B cell (primary cell): ENCODE measurements at regions not wholly inside any gene's neighbourhood (a gene's known extent, or its start where the extent isn't known, plus 50 kb on each side); places are given as distances from the start of the nearest gene placed in this dataset.

ENCODE experiments used
- ATAC-seq: fragments of 200-7000 bp; cut with Tn5 transposase; one replicate; pipeline ENCODE4 v1.10.0; 2021; ENCODE audit warnings: low read depth, mild to moderate bottlenecking, moderate number of reproducible peaks, moderate library complexity
- CTCF ChIA-PET: fragments of 350-600 bp; sonication (Branson Sonifier 250); formaldehyde crosslinking; loops from one replicate; lab custom pipeline; 2021; ENCODE audit warnings: antibody characterized with exemption, inconsistent platforms; lab: Charles Lee
- POLR2A ChIA-PET: fragments of 350-600 bp; sonication (Branson Sonifier 250); formaldehyde crosslinking; loops from one replicate; lab custom pipeline; 2021; ENCODE audit warnings: antibody characterized with exemption; lab: Charles Lee
- DNase-seq: peaks from one replicate; pipeline ENCODE4 v3.0.0; 2013
- H2AFZ ChIP-seq: 2 replicates; pipeline ENCODE4 v1.6.1; 2012; ENCODE audit warnings: mild to moderate bottlenecking, low read depth, low read length; ENCODE audit not compliant: insufficient read depth, poor library complexity, severe bottlenecking
- H3K27ac ChIP-seq, 2 donors: 1 replicate in 1 of 2; 2 replicates in 1 of 2; pipeline ENCODE4 v1.5.1; 2012 to 2013; ENCODE audit warnings: low read length in 2 of 2, mild to moderate bottlenecking in 2 of 2, moderate library complexity in 1 of 2
- H3K27me3 ChIP-seq, 4 experiments: fragments of 200-600 bp in 1 of 4; sonication (generic) in 1 of 4; replicated peaks in 1 of 4; 1 replicate in 2 of 4; 2 replicates in 2 of 4; pipeline versions ENCODE4 v1.6.1 to v1.7.0; 2013 to 2016; ENCODE audit warnings: low read length in 3 of 4, mild to moderate bottlenecking in 2 of 4, mixed read lengths in 1 of 4, moderate library complexity in 1 of 4; ENCODE audit not compliant: insufficient read depth in 4 of 4, control insufficient read depth in 3 of 4; ENCODE audit errors: control extremely low read depth in 1 of 4
- H3K36me3 ChIP-seq, 2 experiments: replicated peaks in 1 of 2; 1 replicate in 1 of 2; 2 replicates in 1 of 2; pipeline versions ENCODE4 v1.6.1 to v1.7.1; 2013; ENCODE audit warnings: low read length in 1 of 2; ENCODE audit not compliant: insufficient read depth in 2 of 2, control insufficient read depth in 1 of 2; ENCODE audit errors: control extremely low read depth in 1 of 2, extremely low read depth in 1 of 2
- H3K4me1 ChIP-seq, 2 donors: fragments of 200-600 bp in 1 of 2; sonication (generic) in 1 of 2; 1 replicate in 1 of 2; 2 replicates in 1 of 2; pipeline versions ENCODE4 v1.5.1 to v1.6.1; 2013 to 2017; ENCODE audit warnings: low read length in 2 of 2; ENCODE audit not compliant: control insufficient read depth in 2 of 2, insufficient read depth in 2 of 2
- H3K4me2 ChIP-seq: replicated peaks from 2 replicates; pipeline ENCODE3; 2012; ENCODE audit warnings: mild to moderate bottlenecking, low read depth, low read length; ENCODE audit not compliant: poor library complexity, severe bottlenecking
- H3K4me3 ChIP-seq, 5 experiments: fragments of 200-600 bp in 1 of 5; sonication (generic) in 1 of 5; 1 replicate in 3 of 5; 2 replicates in 2 of 5; pipeline versions ENCODE4 v1.5.1 to v1.7.0; 2011 to 2016; ENCODE audit warnings: low read length in 4 of 5, mild to moderate bottlenecking in 4 of 5, low read depth in 2 of 5, control low read depth in 1 of 5, moderate library complexity in 1 of 5; ENCODE audit not compliant: insufficient read depth in 1 of 5; ENCODE audit errors: control extremely low read depth in 1 of 5, extremely low read depth in 1 of 5
- H3K79me2 ChIP-seq: fragments of 200-600 bp; sonication (generic); one replicate; pipeline ENCODE4 v1.6.0; 2016; ENCODE audit warnings: low read length; ENCODE audit not compliant: control insufficient read depth, insufficient read depth
- H3K9ac ChIP-seq: fragments of 200-600 bp; sonication (generic); 2 replicates; pipeline ENCODE4 v1.6.1; 2017; ENCODE audit warnings: mild to moderate bottlenecking, low read length, moderate library complexity
- H3K9me3 ChIP-seq, 3 donors: one replicate each; pipeline versions ENCODE4 v1.6.1 to v1.7.1; 2013; ENCODE audit warnings: low read length in 2 of 3; ENCODE audit not compliant: control insufficient read depth in 2 of 3, insufficient read depth in 1 of 3; ENCODE audit errors: control extremely low read depth in 1 of 3
- H4K20me1 ChIP-seq: 2 replicates; pipeline ENCODE4 v1.6.0; 2012; ENCODE audit warnings: mild to moderate bottlenecking, low read length; ENCODE audit not compliant: insufficient read depth, control insufficient read depth, poor library complexity, severe bottlenecking
- H3K27ac Mint-ChIP-seq: one replicate; pipeline ENCODE4 v1.8.0; 2021; ENCODE audit warnings: mixed read lengths
- H3K27me3 Mint-ChIP-seq: one replicate; pipeline ENCODE4 v1.8.0; 2021; ENCODE audit warnings: mixed read lengths
- H3K4me1 Mint-ChIP-seq: one replicate; pipeline ENCODE4 v1.8.0; 2021; ENCODE audit warnings: mixed read lengths
- H3K4me3 Mint-ChIP-seq: one replicate; pipeline ENCODE4 v1.8.0; 2021; ENCODE audit warnings: mixed read lengths
- H3K9me3 Mint-ChIP-seq: one replicate; pipeline ENCODE4 v1.8.0; 2022; ENCODE audit warnings: mixed read lengths; ENCODE audit not compliant: insufficient read depth
- EZH2 ChIP-seq: IDR thresholded peaks from 2 replicates; pipeline ENCODE4 v1.6.1; 2012; ENCODE audit warnings: borderline replicate concordance, low read depth, mild to moderate bottlenecking, moderate library complexity, low read length; ENCODE audit not compliant: insufficient read depth, poor library complexity, severe bottlenecking
- WGBS: methylation state at CpG from one replicate; pipeline ENCODE4 v1.1.5; 2013; ENCODE audit warnings: missing lambda C conversion rate; ENCODE audit not compliant: insufficient coverage; 5-methylcytosine and 5-hydroxymethylcytosine counted together
- intact Hi-C: fragments of 100-400 bp; cut with micrococcal nuclease; formaldehyde crosslinking; loops from one replicate; pipeline ENCODE4 v1.10.0; 2022
- TF ChIP-seq, protein P1 (sequence below): fragments of 200-600 bp; IDR thresholded peaks from one replicate; pipeline ENCODE4 v1.8.0; 2022; ENCODE audit warnings: antibody characterized with exemption, mild to moderate bottlenecking

DNA sequence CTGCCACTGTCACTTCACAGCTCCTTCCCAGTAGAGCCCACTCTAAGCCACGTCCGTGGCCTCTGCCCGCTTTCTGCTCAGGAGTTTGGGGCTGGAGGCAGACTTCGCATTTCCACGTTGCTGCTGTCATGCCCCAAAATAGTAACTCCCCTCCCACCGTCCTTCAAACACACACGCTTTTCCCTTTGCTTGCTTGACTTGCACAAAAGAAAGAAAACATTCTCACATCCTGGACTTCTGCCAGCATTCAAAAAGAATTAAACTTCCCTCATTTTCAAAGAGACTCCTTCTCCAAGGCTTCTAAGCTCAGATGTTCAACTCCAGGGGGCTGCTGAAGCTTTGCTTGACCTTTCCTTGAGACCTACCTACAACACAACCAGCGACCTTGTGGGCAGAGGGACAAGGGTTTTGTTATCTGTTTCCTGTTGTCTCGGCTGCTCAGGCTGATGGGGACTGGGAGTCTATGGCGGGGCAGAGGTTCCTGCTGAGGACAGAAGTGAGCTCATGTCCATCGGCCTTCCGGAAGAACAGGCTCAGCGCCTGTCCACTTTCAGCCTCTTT lies 263.8 kb upstream of the FOXQ1 start:
- H2AFZ ChIP-seq = peak overlapping the region; percentile 27
- no peak overlapping the region for H3K4me3 ChIP-seq
- H3K4me1 ChIP-seq = no peaks in the 10 kb centered on the region
- POLR2A ChIA-PET = no interaction called here
- Mint-ChIP-seq H3K4me3 (no peak overlapping the region), H3K27ac (no peak overlapping the region), H3K4me1 (no peaks in the 10 kb centered on the region), H3K27me3 (peaks cover 46% of the 10 kb centered on the region), H3K9me3 (no peaks in the 10 kb centered on the region)
- no peaks in the 10 kb centered on the region for H4K20me1 ChIP-seq
- ATAC-seq (no peak), DNase-seq (no peak)
- no peaks in the 10 kb centered on the region for H3K9me3 ChIP-seq
- no peaks in the 10 kb centered on the region for H3K36me3 ChIP-seq
- H3K27ac ChIP-seq = no peak overlapping the region
- H3K27me3 ChIP-seq = peaks cover 0 to 4% (median 2%) of the 10 kb centered on the region in 4 experiments
- CTCF ChIA-PET = no interaction called here
- intact Hi-C loops = no loop called here
- WGBS = 30% methylated on average over 12 of the region's 13 CpGs
- TF ChIP-seq EZH2 = no peak
- TF ChIP-seq, protein P1, sequence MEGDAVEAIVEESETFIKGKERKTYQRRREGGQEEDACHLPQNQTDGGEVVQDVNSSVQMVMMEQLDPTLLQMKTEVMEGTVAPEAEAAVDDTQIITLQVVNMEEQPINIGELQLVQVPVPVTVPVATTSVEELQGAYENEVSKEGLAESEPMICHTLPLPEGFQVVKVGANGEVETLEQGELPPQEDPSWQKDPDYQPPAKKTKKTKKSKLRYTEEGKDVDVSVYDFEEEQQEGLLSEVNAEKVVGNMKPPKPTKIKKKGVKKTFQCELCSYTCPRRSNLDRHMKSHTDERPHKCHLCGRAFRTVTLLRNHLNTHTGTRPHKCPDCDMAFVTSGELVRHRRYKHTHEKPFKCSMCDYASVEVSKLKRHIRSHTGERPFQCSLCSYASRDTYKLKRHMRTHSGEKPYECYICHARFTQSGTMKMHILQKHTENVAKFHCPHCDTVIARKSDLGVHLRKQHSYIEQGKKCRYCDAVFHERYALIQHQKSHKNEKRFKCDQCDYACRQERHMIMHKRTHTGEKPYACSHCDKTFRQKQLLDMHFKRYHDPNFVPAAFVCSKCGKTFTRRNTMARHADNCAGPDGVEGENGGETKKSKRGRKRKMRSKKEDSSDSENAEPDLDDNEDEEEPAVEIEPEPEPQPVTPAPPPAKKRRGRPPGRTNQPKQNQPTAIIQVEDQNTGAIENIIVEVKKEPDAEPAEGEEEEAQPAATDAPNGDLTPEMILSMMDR = no peak
- H3K9ac ChIP-seq = no peak overlapping the region
- no peaks in the 10 kb centered on the region for H3K79me2 ChIP-seq
- H3K4me2 ChIP-seq = no peak overlapping the region

DNA sequence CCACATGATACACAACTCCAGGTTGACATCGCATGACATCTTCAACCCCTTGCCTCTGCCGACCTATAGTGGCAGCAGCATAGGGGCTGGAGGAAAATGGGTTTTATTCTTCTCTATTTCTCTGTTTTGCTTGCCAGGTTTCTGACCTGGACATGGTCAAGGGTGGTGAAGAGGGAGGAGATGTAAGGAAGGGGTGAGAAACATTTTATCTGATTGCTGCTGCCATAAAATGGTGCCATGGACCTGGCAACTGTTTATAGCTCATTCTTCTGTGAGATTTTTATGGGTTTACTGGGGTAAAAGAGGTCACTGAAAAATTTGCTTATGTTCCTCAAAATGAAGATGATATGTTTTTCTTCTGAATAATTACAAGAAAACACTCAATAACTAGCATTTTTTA lies 266.7 kb upstream of the FOXQ1 start:
- TF ChIP-seq, protein P1 = no peak
- no peak for TF ChIP-seq EZH2
- no peak overlapping the region for H3K4me3 ChIP-seq
- H3K9ac ChIP-seq = no peak overlapping the region
- Mint-ChIP-seq H3K27me3 (peaks cover 55% of the 10 kb centered on the region), H3K9me3 (no peaks in the 10 kb centered on the region), H3K4me3 (no peak overlapping the region), H3K4me1 (no peaks in the 10 kb centered on the region), H3K27ac (no peak overlapping the region)
- peaks cover 0 to 4% (median 2%) of the 10 kb centered on the region in 4 experiments for H3K27me3 ChIP-seq
- H3K36me3 ChIP-seq = no peaks in the 10 kb centered on the region
- DNase-seq = no peak
- no peaks in the 10 kb centered on the region for H3K9me3 ChIP-seq
- no peak for ATAC-seq
- H3K4me1 ChIP-seq = no peaks in the 10 kb centered on the region
- ChIA-PET CTCF (no interaction called here), POLR2A (no interaction called here)
- no peaks in the 10 kb centered on the region for H4K20me1 ChIP-seq
- no peak overlapping the region for H3K27ac ChIP-seq
- no peaks in the 10 kb centered on the region for H3K79me2 ChIP-seq
- no peak overlapping the region for H2AFZ ChIP-seq
- no CpG with 5 or more reads among the region's 2 CpGs for WGBS
- intact Hi-C loops = no loop called here
- no peak overlapping the region for H3K4me2 ChIP-seq
